ENCODE measurements at regions not wholly inside any gene's neighbourhood (a gene's known extent, or its start where the extent isn't known, plus 50 kb on each side); places are given as distances from the start of the nearest gene placed in this dataset.

DNA sequence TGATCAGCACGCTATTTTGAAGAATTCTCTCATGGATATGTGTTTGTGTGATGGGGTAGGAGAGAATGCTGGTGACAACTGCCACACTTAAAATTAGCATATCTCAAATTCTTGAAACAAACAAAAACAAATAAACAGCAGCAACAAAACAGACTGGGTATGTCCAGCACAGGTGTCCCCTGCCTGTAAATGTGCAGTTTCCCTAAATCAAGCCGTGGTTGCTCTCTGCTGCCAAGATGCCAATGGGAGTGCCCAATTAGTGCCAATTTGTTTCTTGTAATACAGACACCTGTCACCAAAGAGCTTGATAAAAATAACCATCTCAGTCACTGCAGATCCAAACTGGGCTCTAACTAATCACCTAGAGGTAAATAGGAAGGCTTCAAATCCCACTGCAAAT is 144.2 kb upstream of the SMARCA2 start:
- TF ChIP-seq MYC (IDR thresholded peaks at IDR 0.05; ENCODE audit: borderline replicate concordance, low read length): no peak
- no peak for TF ChIP-seq ZSCAN20 (CRISPR knock-in tag; IDR thresholded peaks at IDR 0.05)
- TF ChIP-seq HDAC2 (IDR thresholded peaks at IDR 0.05): no peak
- TF ChIP-seq, protein P1, sequence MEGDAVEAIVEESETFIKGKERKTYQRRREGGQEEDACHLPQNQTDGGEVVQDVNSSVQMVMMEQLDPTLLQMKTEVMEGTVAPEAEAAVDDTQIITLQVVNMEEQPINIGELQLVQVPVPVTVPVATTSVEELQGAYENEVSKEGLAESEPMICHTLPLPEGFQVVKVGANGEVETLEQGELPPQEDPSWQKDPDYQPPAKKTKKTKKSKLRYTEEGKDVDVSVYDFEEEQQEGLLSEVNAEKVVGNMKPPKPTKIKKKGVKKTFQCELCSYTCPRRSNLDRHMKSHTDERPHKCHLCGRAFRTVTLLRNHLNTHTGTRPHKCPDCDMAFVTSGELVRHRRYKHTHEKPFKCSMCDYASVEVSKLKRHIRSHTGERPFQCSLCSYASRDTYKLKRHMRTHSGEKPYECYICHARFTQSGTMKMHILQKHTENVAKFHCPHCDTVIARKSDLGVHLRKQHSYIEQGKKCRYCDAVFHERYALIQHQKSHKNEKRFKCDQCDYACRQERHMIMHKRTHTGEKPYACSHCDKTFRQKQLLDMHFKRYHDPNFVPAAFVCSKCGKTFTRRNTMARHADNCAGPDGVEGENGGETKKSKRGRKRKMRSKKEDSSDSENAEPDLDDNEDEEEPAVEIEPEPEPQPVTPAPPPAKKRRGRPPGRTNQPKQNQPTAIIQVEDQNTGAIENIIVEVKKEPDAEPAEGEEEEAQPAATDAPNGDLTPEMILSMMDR (IDR thresholded peaks at IDR 0.05): no peak
- TF ChIP-seq, protein P2, sequence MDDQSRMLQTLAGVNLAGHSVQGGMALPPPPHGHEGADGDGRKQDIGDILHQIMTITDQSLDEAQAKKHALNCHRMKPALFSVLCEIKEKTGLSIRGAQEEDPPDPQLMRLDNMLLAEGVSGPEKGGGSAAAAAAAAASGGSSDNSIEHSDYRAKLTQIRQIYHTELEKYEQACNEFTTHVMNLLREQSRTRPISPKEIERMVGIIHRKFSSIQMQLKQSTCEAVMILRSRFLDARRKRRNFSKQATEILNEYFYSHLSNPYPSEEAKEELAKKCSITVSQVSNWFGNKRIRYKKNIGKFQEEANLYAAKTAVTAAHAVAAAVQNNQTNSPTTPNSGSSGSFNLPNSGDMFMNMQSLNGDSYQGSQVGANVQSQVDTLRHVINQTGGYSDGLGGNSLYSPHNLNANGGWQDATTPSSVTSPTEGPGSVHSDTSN (IDR thresholded peaks at IDR 0.05): no peak
- FAIRE-seq (no peak), ATAC-seq (no peak), DNase-seq (ENCODE audit: low read depth in 1 of 2, low spot score in 1 of 2) (no peak)
- Histone ChIP-seq H3K27ac (no peak overlapping the region), H3K4me2 (no peak overlapping the region), H3K4me1 (no peaks in the 10 kb centered on the region), H3K4me3 (no peak overlapping the region), H3K9me3 (no peaks in the 10 kb centered on the region)
- ChIA-PET CTCF (interaction anchor here (0.9 to 1.2 kb wide), 2 partner anchors 12 to 13 kb away, joined by 3 read pairs; no protein-coding TSS in a partner anchor), POLR2A (no interaction called here)
- WGBS (ENCODE audit: missing lambda C conversion rate): 0% methylated on average over 2 of the region's 2 CpGs

DNA sequence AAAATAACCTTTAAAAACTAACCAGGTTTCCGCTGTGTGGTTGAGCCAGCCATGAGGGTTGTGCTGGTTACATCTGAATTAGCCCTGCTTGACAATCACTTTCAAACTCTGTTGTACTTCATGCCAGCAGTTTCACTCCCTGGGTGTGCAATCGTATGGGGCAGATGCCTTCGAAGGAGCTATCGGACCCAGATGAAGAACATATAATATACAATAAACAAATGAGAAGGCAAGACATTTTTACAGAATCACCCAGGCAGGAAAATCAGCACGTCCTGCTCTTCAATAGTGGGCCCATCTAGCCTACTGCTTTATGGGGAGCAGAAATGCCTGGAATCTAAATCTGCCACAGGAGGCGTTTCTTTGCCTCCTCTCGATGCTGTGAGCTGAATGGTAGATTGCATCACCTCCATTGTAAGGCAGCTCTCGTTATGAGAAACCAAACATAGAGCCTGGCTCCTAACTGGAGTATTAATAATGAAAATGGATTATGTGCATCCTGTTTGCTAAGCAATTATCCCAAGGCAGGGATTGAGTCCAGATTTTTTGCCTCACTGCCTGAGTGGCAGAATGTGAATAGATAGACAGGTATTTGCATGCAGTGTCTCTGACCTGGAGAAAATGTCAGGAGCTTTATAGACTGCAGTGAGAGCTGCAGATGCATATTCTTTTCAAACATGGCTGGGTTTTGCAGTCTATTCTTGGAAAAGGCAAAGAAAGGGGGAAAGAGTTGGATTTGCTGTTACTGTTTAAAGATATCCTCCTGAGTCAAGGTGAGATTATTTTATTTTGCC is 143.3 kb upstream of the SMARCA2 start:
- no peak for TF ChIP-seq SMC3 (IDR thresholded peaks at IDR 0.05)
- no peak for TF ChIP-seq JUNB (IDR thresholded peaks at IDR 0.05)
- no peak for TF ChIP-seq ZFP36 (IDR thresholded peaks at IDR 0.05; ENCODE audit: borderline replicate concordance, partially characterized antibody)
- TF ChIP-seq BHLHE40 (IDR thresholded peaks at IDR 0.05; ENCODE audit: low read depth, low read length): no peak
- no peak for TF ChIP-seq CBX2 (IDR thresholded peaks at IDR 0.05; ENCODE audit: borderline replicate concordance, low read depth)
- TF ChIP-seq EHF (CRISPR knock-in tag; IDR thresholded peaks at IDR 0.05): no peak
- no peak for TF ChIP-seq EHMT2 (IDR thresholded peaks at IDR 0.05; ENCODE audit: low read depth)
- TF ChIP-seq RNF2 (IDR thresholded peaks at IDR 0.05; ENCODE audit: borderline replicate concordance, low read depth): no peak
- TF ChIP-seq RFX5 (IDR thresholded peaks at IDR 0.05): no peak
- TF ChIP-seq ZC3H11A (IDR thresholded peaks at IDR 0.05): no peak
- TF ChIP-seq, protein P3, sequence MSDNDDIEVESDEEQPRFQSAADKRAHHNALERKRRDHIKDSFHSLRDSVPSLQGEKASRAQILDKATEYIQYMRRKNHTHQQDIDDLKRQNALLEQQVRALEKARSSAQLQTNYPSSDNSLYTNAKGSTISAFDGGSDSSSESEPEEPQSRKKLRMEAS (IDR thresholded peaks at IDR 0.05): no peak
- TF ChIP-seq CEBPB (IDR thresholded peaks at IDR 0.05): no peak
- TF ChIP-seq NFE2L2 (conservative IDR thresholded peaks at IDR 0.05; ENCODE audit: low read length): no peak
- TF ChIP-seq CHD4 (IDR thresholded peaks at IDR 0.05; ENCODE audit: borderline replicate concordance): no peak
- no peak for TF ChIP-seq KDM5A (IDR thresholded peaks at IDR 0.05)
- TF ChIP-seq RCOR1 (IDR thresholded peaks at IDR 0.05; ENCODE audit: low read depth, low read length): no peak
- no peak for TF ChIP-seq FOSL2 (IDR thresholded peaks at IDR 0.05)
- no peak for TF ChIP-seq FOSL2 (CRISPR knock-in tag; IDR thresholded peaks at IDR 0.05)
- TF ChIP-seq POLR2A (IDR thresholded peaks at IDR 0.05; ENCODE audit: low read length): no peak
- TF ChIP-seq MAZ (IDR thresholded peaks at IDR 0.05; ENCODE audit: borderline replicate concordance, low read depth, low read length): no peak
- no peak overlapping the region for H3K27ac ChIP-seq
- no peaks in the 10 kb centered on the region for H3K4me1 ChIP-seq
- H3K4me3 ChIP-seq: no peak overlapping the region
- DNase-seq (ENCODE audit: low read depth in 1 of 2, low spot score in 1 of 2): no peak
- WGBS (ENCODE audit: missing lambda C conversion rate): 12% methylated on average over 8 of the region's 8 CpGs
- no peaks in the 10 kb centered on the region for H3K9me3 ChIP-seq
- peak in 1 of 2 experiments; percentile 69; a peak in 2 of 6 replicates for ATAC-seq
- FAIRE-seq: no peak
- CTCF ChIA-PET: interaction anchor here (0.9 to 1.2 kb wide), 2 partner anchors 11 to 14 kb away, joined by 3 read pairs; no protein-coding TSS in a partner anchor
- 0 out of 3 replicates have a peak overlapping the region, but pooled peaks have one; percentile 10 for H3K4me2 ChIP-seq
- POLR2A ChIA-PET: no interaction called here

All from A549 (cell line).